IPS-18c (cell line): ENCODE measurements at regions not wholly inside any gene's neighbourhood (a gene's known extent, or its start where the extent isn't known, plus 50 kb on each side); places are given as distances from the start of the nearest gene placed in this dataset.

Source experiments
- H3K4me3 ChIP-seq: 2 replicates; pipeline ENCODE4 v1.7.0; 2013; ENCODE audit warnings: low read depth, mild to moderate bottlenecking, low read length, moderate library complexity; ENCODE audit not compliant: insufficient read depth
- H3K9me3 ChIP-seq: one replicate; pipeline ENCODE4 v1.6.1; 2013; ENCODE audit warnings: mild to moderate bottlenecking, low read length, moderate library complexity; ENCODE audit not compliant: control insufficient read depth, insufficient read depth

DNA sequence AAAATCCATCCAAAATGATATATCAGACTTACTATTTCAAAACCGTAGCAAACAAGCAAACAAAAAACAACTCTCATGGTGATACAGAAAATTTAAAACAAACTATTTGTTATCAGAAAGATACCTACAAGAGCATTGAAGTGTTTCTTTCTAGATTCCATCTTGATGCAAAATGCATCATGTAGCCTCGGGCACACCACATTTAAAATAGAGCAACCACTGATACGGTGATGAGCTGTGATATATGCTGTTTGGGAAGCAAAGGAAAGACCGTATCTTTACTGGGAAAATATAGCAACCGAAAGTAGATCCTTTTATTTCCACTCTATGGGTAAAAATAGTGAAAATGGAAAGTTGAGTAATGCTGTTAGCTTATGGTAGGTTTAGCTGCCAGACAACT, 892.0 kb downstream of the GATA3 start:
- Histone ChIP-seq H3K9me3 (no peaks in the 10 kb centered on the region), H3K4me3 (no peak overlapping the region)

DNA sequence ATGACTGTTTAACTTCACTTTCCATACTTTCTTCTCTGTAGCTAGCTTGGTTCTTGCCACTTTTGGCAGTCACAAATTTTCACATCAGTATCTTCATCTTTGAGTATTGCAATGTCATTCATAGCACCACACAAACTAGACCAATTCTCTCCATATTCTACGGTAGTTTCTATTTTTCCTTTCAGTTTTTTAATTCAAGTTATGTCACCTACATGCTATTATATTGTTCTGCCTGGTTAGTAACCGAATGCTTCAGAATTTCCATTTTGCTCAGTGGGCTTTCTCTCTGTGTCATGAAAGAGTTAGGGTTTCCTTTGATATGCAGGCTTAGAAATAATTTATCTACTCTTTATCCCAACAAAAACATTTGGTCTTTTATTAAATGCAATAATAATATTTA, 896.5 kb downstream of the GATA3 start:
- peaks cover 2% of the 10 kb centered on the region for H3K9me3 ChIP-seq

DNA sequence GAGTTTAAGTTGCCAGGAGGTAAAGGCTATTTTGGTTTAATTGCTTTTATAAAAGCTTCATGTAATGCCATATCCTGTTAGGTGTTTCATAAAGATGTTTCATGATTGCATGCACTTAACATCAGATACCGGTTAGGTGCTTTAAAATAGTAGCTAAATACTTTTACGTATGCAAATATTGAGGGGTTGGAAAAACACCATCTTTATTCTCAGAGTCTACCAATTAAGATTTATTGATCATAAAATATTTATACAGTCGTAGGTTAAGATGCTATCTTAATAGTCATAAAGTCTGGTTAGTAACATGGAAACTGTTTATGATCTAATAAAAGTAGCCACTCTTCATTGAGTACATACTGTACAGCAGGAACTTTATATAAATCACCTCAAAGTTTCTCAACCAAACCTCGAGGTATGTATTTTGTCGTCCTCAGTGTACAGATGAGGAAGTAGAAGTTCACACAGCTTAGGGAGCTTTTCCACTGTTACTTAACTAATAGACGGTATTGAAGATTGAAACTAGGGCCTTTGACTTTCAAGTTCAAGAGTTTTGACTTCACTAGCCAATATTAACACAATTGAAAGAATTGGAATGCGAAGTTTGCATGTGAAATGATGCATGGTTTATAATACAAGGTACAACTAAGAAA, 897.1 kb downstream of the GATA3 start:
- H3K4me3 ChIP-seq: no peak overlapping the region
- H3K9me3 ChIP-seq: peaks cover 4% of the 10 kb centered on the region

More for the DNA sequence above, 896.5 kb downstream of the GATA3 start:
- no peak overlapping the region for H3K4me3 ChIP-seq

DNA sequence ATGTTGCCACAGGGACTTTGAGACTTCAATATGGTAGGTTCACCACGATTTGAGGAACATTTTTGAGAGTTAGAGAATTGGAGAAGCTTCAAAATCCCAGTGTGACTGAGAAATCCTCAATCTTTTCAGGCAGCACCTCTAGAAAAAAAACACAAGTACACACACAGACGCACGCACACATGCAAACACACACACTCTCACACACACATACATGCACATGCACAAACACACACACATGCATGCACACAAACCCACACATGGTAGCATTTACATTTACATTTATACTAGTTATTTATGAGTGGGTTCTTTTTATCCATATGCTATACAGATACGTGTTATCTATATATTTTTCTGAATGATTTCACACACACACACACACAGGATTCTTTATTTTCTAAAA, 901.9 kb downstream of the GATA3 start:
- Histone ChIP-seq H3K4me3 (no peak overlapping the region), H3K9me3 (peaks cover 4% of the 10 kb centered on the region)

DNA sequence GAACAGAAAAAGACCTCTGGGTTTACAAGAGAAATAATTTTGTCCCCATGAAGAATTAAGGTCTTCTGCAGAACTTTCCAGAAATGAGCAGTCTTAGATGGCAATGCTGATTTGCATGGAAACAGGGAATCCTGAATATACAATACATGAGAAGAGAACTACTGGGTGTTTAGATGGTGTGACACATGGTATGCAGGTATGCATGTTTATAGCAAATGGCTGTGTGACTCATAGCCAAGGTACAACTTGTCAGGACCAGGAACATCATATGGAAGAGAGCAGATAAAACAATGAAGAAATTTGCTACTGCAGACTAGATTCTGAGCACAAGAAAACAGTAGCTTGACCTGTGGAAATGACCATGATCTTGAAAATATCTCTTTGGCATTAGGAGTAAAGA, 907.8 kb downstream of the GATA3 start:
- no peak overlapping the region for H3K4me3 ChIP-seq
- H3K9me3 ChIP-seq: no peaks in the 10 kb centered on the region

DNA sequence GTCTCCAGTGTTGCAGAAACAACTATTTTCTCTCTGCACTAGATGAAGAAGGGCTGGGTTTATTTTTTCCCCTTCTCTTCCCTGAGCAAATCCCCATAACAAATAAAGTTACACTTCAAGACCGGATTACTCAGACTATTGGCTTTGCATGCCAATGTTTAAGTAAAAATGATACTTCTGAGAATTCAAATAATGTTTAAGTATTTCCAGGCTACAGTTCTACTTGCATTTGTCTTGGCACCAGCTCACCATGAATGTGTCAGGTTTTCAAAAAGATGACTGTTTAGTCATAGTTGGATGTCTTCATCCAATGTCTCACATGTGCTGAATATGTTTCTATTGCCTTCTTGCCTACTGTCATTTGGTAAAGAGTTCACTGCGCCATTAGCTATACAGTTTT, 912.6 kb downstream of the GATA3 start:
- no peaks in the 10 kb centered on the region for H3K9me3 ChIP-seq
- no peak overlapping the region for H3K4me3 ChIP-seq

DNA sequence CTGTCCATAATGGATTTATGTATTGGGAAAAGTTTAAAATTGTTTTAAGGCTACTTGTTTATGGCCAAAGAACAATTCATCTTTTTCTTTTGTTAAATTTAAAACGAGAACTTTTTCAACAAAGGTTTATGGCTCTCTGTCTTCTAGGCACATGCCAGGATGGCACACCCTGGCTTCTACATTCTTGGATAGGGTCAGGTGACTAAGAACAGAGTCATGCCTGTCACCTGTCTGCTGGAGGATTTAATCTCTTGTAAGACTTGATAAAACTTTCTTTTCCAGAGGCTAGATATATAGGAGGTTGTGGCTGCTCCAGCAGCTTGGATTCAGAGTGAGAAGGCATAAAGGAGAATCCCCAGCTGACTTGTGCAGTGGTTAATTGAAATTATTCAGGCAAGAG, 915.4 kb downstream of the GATA3 start:
- H3K4me3 ChIP-seq: no peak overlapping the region
- H3K9me3 ChIP-seq: no peaks in the 10 kb centered on the region

DNA sequence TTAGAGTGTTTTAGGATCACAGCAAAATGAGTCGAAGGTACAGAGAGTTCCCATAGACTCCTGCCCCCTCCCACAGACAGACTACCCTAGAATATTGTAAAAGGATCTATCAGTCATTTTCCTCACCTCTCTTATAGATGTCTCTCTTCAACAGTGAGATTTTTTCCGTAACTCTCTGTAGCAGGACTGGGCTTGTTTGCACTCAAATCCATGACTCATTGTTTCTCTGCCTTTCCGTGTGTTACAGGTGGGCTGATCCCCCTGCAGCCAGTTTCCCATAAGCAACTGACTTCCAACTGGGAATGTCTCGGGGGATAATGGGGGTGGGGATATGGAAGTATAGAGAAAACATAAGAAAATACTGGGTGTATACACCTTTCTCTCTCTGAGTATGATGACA, 921.0 kb downstream of the GATA3 start:
- H3K9me3 ChIP-seq: no peaks in the 10 kb centered on the region

DNA sequence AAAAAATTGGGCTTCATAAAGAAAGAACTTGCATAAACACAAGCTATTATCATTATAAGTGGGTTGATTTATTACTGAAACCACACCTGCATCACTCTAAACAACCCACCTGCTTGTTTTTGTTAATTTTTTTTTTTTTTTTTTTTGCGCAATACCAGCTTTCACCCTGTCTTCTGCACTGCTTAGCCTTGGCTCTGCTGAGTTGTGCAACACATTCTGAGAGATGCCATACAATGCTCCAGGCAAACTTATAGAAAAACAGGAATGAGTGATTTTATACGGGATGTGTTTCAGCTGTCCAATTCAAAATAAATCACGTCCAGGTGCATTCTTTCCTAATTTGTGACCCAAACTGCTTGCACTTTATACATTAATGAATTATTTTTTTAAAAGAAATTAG, 923.6 kb downstream of the GATA3 start:
- H3K9me3 ChIP-seq: no peaks in the 10 kb centered on the region
- no peak overlapping the region for H3K4me3 ChIP-seq

More for the DNA sequence above, 921.0 kb downstream of the GATA3 start:
- H3K4me3 ChIP-seq: no peak overlapping the region

DNA sequence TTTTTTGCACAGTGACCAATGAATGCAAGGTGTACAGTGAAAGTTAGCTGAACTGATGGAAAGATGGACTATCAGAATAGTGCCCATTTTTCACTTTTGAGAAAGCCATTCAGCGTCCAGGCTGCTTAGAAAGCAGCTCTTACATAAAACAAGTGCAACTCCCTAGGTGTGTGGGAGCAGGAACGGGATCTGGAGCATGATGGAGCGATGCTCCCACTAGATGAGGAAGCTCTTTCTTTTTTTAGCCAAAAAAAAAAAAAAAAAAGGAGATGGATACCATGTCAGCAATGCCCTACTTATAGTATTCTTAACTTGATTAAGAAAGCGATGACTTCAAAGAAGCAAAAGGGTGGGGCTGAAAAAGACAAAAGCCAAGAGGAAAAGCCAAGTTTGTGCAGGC, 925.5 kb downstream of the GATA3 start:
- Histone ChIP-seq H3K9me3 (no peaks in the 10 kb centered on the region), H3K4me3 (no peak overlapping the region)

DNA sequence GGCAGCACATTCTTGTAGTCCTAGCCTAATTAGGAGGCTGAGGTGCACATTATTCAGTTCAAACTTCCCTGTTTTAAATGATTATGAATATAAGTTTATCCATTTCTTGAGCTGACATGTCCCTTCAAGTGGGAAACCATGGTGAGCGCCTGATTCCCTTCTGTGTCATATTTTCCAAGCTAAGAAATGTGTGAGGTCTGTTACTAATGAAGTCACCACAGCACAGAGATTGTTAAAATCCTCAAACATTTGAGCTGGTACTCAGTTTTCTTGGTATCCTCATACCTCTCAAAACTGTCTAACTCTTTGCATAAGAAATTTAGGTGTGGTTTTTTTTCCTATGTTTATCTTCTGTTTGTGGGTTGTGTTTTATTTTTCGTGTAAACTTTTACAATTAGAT, 926.8 kb downstream of the GATA3 start:
- Histone ChIP-seq H3K9me3 (no peaks in the 10 kb centered on the region), H3K4me3 (no peak overlapping the region)

DNA sequence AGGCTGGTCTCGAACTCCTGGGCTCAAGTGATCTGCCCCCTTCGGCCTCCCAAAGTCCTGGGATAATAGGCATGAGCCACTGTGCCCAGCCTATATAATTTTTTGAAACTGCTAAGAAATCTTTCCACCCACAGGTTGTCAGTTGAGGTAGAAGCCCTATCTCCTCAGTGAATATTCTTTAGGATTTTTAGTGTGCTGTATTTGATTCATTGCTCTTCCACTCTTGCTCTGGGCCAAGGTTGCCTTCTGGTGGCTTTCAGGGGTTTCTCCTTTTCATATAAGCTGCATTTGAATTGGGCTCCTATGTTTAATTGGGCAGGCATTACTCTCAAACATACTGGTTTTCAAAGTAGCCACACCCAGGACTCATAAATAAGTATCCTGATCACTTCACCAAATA, 931.2 kb downstream of the GATA3 start:
- H3K4me3 ChIP-seq: no peak overlapping the region

DNA sequence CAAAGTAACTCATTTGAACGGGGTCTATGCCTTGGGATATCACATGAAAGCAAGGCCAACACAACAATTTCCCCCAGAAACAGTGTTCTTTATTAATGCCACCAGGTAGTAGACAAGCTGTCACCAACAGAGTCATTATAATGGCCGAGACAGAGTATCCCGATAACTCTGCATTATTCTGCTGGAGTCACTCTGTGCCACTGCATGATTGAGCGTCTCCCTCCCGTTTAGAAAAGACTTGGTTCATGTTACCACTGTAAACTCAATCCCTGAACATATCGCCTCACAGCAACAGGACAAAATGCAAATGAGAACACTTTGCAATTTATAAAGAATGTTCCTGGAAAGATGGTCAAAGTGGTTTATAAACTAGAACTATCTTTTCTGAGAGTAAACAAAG, 932.5 kb downstream of the GATA3 start:
- H3K9me3 ChIP-seq: no peaks in the 10 kb centered on the region
- H3K4me3 ChIP-seq: no peak overlapping the region

More for the DNA sequence above, 931.2 kb downstream of the GATA3 start:
- no peaks in the 10 kb centered on the region for H3K9me3 ChIP-seq

DNA sequence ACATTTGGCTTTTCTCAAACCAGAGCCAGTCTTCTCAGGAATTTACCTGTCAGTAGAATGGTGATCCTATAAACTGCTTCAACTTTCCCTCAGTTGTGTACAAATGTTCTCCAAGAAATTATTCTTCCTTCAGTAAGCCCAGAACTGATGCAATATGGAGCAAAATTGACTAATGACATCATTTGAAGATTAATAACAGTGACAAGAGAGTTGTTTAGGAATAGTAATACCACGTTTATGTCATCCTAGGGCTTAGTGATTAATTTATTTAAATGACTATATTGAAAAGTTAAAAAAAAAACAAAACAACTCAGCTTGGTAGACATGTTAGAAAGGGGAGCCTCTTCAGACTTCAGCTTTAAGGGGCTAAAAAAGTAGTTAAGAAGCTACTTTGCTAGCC, 933.2 kb downstream of the GATA3 start:
- H3K4me3 ChIP-seq: no peak overlapping the region
- no peaks in the 10 kb centered on the region for H3K9me3 ChIP-seq

DNA sequence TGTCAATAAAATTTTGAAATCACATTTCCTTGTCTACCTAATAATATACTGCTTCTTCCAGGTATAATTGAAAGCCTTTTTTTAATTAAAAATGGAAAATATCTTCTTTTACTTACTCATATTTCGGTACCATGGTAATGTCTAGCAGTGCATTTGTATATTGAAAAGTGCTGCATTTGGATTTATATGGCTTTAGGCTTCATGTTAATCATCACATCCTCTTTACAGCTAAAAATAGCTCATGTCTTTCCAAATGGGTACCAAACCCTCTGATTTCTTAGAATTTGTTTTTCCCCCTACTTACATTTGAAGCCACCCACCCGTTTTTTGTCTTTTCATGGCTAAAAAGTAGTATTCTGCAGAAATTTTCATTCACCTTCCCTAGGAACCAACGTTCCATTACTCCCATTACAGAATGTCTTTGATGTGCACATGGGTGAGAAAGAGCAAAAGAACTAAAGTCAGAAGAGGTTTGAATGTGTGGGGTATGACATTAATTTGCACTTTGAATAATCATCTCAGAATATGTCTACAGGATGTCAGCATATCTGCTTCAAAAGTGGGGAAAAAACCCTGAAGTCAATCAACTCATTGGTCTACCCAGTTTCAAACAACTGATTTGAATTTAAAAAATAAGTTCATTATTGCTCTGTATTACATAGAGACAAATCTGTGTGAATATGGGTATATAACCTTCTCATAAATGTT, 935.9 kb downstream of the GATA3 start:
- H3K9me3 ChIP-seq: no peaks in the 10 kb centered on the region
- H3K4me3 ChIP-seq: no peak overlapping the region

DNA sequence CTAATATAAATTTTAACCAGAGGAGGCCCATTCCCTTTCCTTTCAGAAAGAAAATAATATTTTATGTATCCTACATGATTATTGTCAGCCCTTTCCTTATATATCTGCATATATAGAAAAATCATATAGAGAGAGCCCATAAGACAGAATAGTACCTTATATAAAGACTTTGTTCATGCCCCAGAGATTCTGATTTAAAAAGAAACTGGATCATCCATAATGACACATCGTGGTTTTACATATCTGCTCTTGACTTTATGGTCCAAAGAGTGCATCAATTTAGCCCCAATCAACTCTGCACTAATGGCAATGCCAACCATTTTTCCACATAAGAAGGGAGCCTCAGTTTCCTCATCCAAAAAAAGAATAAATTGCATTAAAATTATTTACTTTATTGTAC, 937.5 kb downstream of the GATA3 start:
- H3K9me3 ChIP-seq: no peaks in the 10 kb centered on the region
- no peak overlapping the region for H3K4me3 ChIP-seq

DNA sequence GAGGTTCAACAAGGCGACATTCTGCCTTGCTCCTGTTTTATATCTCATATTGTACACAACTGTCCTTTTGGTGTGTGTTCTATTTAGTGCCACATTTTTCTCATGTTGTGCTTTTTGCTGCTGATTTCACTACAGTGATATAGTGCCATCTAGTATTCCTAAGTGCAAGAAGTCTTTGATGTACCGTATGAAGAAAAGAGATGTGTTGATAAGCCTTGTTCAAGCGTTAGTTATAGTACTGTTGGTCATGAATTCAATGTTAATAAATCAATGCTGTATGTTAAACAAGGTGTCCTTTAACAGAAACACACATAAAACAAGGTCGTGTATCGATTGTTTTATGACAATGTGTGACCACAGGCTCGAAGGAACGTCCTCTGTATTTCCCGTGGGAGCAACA, 939.4 kb downstream of the GATA3 start:
- Histone ChIP-seq H3K4me3 (no peak overlapping the region), H3K9me3 (no peaks in the 10 kb centered on the region)

DNA sequence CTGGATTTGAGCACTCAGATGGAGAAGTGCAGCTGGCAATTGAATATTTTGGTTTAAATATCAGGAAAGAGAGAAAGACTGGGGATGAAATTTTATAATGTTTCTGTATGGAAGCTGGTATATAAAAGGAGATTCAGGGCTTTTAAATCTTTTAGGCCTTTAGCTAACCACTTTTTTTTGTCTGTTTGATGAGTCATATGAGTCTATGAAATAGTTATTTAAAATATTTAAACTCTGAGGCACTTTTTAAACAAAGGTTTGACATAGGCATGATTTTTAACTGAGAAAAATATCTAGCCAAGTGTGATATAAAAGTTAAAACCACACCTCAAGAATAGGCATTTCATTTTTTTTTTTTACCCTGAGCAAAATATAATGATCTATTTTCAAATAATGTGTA, 944.3 kb downstream of the GATA3 start:
- no peak overlapping the region for H3K4me3 ChIP-seq
- H3K9me3 ChIP-seq: no peaks in the 10 kb centered on the region

DNA sequence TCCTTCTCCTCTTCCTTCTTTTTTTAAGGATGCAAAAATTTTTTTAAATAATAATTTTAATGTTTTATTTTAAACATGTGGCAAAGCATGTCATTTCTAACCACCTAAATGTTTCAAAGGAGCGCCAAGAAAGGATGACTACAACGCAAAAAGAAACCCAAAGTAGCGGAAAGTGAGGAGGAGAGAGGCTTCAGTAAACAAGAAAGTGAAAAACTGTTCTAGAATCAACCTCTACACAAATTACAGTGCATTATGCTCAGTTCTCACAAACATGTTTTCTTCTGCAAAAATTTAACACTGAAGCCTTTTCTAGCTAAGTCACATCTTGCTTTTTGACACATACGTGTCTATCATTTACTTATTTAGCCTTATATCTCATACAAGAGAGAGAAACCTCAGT, 948.6 kb downstream of the GATA3 start:
- no peak overlapping the region for H3K4me3 ChIP-seq
- no peaks in the 10 kb centered on the region for H3K9me3 ChIP-seq
